ENCODE measurements at regions not wholly inside any gene's neighbourhood (a gene's known extent, or its start where the extent isn't known, plus 50 kb on each side); places are given as distances from the start of the nearest gene placed in this dataset.

DNA sequence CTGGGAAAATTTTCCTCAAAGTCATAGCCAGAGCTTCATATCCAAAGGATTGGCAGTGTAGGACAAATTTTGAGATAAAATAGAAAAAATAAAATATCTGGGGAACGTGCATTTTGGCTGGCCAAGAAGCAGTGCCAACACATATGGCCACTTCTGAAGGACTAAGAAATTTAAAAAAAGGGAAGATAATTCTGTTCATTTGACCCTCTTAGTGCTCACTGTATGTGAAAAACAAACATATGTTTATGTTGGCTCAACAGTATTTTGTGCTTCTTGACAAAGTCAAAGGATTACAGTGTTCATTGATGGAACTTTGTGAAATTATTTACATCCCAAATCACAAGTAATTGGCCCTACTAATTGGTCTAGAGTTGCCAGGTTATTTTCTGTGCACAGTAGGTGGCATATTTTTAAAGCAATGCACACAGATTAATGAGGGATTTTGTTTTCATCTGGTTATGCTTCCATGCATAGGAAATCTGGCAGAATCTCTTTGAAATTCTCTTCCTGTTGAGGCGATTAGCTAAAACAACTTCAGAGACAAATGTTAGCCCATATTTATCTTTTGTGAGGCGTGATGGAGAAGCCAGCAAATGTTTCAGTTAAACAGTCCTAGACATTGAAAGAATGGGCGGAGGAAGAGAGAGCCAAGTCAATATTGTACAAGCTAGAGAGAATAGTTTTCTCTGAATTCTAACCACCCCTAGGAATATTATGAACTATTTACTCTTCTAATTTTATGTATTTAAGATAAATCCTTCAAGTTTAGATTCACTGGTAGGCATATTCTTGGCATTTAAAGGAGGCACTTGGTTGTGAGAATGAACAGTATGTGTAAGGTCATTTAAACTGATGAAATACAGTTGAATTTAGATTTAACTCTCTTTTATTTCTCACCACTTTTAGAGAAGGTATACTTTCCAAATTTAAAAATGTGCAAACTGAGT, 237.7 kb upstream of the MBL2 start:
- no peak for FAIRE-seq
- DNase-seq (ENCODE audit: low read depth): no peak
- H3K4me3 ChIP-seq (ENCODE audit: low read depth, low read length): no peak overlapping the region
- no peaks in the 10 kb centered on the region for H3K36me3 ChIP-seq (ENCODE audit: control insufficient read depth, insufficient read depth, low read length)
- TF ChIP-seq, protein P1, sequence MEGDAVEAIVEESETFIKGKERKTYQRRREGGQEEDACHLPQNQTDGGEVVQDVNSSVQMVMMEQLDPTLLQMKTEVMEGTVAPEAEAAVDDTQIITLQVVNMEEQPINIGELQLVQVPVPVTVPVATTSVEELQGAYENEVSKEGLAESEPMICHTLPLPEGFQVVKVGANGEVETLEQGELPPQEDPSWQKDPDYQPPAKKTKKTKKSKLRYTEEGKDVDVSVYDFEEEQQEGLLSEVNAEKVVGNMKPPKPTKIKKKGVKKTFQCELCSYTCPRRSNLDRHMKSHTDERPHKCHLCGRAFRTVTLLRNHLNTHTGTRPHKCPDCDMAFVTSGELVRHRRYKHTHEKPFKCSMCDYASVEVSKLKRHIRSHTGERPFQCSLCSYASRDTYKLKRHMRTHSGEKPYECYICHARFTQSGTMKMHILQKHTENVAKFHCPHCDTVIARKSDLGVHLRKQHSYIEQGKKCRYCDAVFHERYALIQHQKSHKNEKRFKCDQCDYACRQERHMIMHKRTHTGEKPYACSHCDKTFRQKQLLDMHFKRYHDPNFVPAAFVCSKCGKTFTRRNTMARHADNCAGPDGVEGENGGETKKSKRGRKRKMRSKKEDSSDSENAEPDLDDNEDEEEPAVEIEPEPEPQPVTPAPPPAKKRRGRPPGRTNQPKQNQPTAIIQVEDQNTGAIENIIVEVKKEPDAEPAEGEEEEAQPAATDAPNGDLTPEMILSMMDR (IDR thresholded peaks at IDR 0.05; ENCODE audit: insufficient read depth, low read length, severe bottlenecking): no peak
- no peaks in the 10 kb centered on the region for H3K27me3 ChIP-seq (ENCODE audit: control insufficient read depth, insufficient read depth, low read length)

DNA sequence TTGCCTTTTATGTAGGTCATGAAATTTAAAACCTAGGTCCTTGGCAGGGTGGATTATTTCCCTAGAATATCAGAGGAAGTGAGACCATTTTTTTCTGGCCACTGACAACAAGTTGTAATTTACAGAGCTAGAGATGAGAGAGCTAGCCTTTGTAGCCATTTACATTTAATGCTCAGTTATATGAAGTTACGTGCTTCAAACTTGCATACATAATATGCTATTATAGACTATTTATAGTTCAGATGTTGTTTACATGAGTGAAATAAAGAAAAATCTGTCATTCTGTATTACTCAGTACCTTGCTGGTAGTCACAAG, 234.9 kb upstream of the MBL2 start:
- H3K36me3 ChIP-seq (ENCODE audit: control insufficient read depth, insufficient read depth, low read length): no peaks in the 10 kb centered on the region
- TF ChIP-seq, protein P1 (IDR thresholded peaks at IDR 0.05; ENCODE audit: insufficient read depth, low read length, severe bottlenecking): no peak
- H3K27me3 ChIP-seq (ENCODE audit: control insufficient read depth, insufficient read depth, low read length): no peaks in the 10 kb centered on the region
- FAIRE-seq (no peak), DNase-seq (ENCODE audit: low read depth) (no peak)
- no peak overlapping the region for H3K4me3 ChIP-seq (ENCODE audit: low read depth, low read length)

DNA sequence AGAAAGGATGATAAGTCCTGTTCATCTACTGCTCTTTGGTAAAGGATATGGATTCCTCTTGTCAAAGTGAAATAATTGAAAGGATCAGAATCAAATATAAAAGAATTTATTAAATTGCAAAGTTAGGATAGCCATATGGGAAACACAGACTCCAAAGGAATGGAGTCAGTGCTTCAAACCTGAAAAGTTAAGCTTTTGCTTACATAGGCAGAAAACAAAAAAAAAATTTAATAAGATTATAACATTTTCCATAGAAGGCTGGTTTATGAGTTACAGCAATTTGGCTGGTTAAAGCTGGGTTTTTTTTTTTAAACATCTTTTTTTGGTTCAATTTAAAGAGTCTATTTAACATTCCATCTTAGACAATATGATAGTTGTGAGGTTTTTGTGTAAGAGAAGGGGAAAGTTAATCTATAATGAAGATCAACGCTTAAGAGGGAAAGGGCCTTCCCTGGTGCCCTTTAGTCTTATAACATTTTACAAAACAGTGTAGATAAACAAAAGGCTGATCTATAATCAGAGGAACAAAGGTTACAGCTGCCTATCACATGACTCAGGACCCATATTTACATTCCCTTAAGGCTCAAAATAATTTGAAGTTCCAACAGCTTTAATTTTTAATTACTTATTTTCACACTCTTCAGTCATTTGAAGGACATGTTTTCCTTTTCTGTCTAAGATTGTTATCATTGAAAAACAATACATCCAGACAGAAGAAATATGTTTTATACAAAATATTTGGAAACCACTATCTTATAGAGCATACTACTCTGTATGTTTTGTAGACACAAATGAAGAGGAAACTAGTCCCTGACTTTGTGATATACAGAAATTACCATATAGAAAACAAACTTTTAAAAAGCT, 234.3 kb upstream of the MBL2 start:
- Histone ChIP-seq H3K36me3 (ENCODE audit: control insufficient read depth, insufficient read depth, low read length) (no peaks in the 10 kb centered on the region), H3K27me3 (ENCODE audit: control insufficient read depth, insufficient read depth, low read length) (no peaks in the 10 kb centered on the region), H3K4me3 (ENCODE audit: low read depth, low read length) (no peak overlapping the region)
- TF ChIP-seq, protein P1 (IDR thresholded peaks at IDR 0.05; ENCODE audit: insufficient read depth, low read length, severe bottlenecking): no peak
- DNase-seq (ENCODE audit: low read depth) (no peak), FAIRE-seq (no peak)

DNA sequence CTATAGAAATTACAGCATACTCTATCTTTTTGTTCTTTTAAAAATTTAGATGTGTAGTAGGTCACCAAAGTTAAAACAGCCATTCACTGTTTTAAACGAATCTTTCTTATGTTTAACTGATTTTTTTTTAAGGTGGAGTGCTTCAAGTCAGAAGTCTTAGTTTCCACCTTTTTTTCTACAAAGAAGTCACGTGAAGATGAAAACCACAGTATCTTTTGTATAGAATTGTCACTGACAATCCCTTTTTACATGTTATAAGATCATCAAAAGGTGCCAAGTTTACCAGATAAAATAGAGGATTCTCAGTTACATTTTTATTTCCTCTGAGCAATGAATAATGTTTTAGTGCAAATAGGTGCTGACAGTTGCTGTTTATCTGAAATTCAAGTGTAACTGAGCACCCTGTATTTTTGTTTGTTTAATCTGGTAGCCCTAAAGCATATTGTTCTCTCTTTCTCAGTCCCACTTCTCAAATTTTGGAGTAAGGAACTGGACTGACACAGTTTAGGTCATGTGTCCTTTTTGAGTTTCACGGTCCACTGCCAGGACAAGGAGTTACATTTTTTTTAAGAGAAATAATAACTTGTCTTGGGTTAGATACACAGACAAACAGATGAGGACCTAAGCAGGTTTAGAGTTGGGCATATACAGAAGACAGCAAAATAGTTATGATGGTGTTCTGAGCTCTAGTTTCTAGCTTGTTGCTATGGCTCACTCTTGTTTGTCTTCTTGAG, 233.2 kb upstream of the MBL2 start:
- DNase-seq (ENCODE audit: low read depth): no peak
- Histone ChIP-seq H3K4me3 (ENCODE audit: low read depth, low read length) (no peak overlapping the region), H3K36me3 (ENCODE audit: control insufficient read depth, insufficient read depth, low read length) (no peaks in the 10 kb centered on the region), H3K27me3 (ENCODE audit: control insufficient read depth, insufficient read depth, low read length) (no peaks in the 10 kb centered on the region)
- no peak for FAIRE-seq
- TF ChIP-seq, protein P1 (IDR thresholded peaks at IDR 0.05; ENCODE audit: insufficient read depth, low read length, severe bottlenecking): no peak

DNA sequence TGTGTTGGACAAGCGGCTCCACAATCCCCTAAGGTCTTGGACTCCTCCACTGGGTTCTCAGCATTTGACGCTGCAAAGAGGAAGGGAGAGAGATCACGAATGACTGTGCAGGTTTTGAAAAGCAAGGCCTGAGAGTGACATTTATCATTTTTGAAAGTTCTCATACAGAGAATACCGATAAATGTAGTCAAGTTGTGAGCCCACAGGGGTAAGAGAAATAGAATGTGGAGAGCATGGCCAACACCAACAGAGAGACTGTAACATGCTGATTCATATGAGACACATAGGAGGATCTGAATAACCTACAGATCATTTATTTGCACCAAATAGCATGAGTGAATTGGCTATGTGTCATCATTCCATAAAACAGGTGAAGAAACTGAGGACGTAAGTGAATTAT, 230.5 kb upstream of the MBL2 start:
- Histone ChIP-seq H3K4me3 (ENCODE audit: low read depth, low read length) (no peak overlapping the region), H3K27me3 (ENCODE audit: control insufficient read depth, insufficient read depth, low read length) (no peaks in the 10 kb centered on the region), H3K36me3 (ENCODE audit: control insufficient read depth, insufficient read depth, low read length) (no peaks in the 10 kb centered on the region)
- TF ChIP-seq, protein P1 (IDR thresholded peaks at IDR 0.05; ENCODE audit: insufficient read depth, low read length, severe bottlenecking): no peak
- DNase-seq (ENCODE audit: low read depth) (peak; percentile 84), FAIRE-seq (no peak)
